Activated CD4-positive, alpha-beta T cell treated with anti-CD3 and anti-CD28 coated beads for 4 hours (primary cell): ENCODE measurements at regions not wholly inside any gene's neighbourhood (a gene's known extent, or its start where the extent isn't known, plus 50 kb on each side); places are given as distances from the start of the nearest gene placed in this dataset.
"Not testable (repeated sequence)": the region's sequence is repeated elsewhere in the genome, so short reads cannot be mapped to it uniquely, and the experiment has no call there.

Source experiments
- DNase-seq, 2 donors: peaks; one replicate each; pipeline ENCODE4 v3.0.0-alpha.2; 2020

DNA sequence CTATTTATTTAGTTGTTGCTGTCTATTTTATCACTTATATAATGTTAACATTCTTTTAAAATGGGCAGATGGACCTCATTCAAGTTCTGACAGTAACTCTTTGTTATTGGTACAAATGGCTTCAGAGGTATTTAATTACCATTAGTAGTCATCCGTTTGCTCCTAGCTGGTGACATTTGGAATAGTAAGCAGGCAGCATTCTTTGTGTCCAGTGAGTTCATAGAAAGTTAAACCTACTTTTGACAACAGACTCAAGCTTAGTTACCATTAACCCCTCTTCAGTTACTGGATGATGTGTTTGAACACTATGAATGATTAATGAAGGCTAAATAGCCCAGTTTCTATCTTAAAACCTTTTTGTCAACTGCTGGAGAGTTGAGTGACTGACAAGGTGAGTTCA, 500.7 kb upstream of the ATP11B start:
- no peak for DNase-seq

DNA sequence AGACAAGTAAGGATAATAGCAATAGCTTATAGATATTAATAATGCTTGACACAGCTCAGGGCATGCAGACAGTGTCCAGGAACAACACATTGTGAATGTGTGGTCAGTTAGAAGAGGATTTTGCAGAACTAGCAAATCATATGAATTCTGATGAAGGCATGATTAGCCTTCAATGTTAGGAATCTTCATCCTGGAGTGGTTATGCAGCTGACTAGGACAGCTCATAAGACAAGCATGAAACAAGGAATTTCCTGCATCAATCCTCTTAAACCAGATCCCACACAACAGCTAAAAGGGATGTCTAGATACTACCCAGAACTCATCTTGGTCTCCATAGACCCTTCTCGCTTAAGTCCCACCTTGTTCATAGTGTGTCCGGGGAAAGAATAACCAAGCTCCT, 499.0 kb upstream of the ATP11B start:
- DNase-seq = no peak

DNA sequence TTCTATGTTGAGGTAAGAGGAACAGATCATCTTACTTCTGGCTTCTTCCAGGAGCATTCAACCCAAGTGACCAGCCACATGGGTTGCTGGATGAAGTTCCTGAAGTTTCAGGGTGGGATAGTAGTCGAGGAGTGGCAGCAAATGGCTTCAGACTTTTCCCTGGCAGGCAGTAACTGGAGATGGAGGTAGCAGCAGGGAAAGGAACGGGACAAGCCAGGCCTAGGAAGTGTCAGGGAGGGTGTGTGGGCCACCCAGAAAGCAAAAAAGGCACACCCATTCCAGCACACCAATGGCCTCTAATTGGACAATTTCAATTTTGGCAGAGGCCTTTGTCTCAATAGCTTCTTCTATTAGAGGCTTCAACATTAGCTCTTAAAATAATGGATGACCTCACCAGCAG, 498.6 kb upstream of the ATP11B start:
- no peak for DNase-seq

DNA sequence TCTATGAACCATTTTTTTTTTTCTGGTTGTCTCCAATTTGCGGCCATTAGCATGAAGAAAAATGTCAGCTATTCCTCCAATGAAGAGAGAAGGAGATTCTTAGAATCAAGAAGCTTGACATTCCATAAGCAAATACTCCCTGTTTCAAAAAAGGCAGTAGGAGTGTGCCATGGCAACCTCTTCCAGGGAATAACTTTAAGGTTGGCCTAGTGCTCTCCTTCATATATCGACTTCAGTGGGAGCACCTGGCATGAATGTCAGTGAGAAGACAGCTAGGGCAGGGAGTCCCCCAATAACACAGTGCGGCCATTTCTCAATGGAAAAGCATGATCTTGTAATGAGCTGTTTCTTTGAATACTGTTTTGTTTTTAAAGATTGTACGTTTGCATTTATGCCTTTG, 493.0 kb upstream of the ATP11B start:
- no peak for DNase-seq

DNA sequence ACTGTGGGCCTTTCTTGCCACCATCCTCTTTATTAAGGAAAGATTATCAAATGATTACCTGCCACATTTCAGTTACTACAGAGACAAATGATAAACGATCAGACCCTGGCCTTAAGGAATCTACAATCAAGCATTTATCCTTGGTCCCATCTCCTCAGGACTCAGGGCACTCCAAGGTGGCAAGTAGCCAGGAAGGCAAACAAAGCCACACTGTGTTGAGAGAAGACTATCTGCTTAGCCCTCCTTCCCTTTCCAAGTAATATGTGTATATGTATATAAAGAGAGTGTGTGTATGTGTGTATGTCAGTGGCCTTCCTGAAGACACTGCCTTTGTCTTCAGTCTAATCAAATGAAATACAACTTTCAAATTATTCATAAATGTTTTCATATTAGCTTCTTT, 490.1 kb upstream of the ATP11B start:
- no peak for DNase-seq

DNA sequence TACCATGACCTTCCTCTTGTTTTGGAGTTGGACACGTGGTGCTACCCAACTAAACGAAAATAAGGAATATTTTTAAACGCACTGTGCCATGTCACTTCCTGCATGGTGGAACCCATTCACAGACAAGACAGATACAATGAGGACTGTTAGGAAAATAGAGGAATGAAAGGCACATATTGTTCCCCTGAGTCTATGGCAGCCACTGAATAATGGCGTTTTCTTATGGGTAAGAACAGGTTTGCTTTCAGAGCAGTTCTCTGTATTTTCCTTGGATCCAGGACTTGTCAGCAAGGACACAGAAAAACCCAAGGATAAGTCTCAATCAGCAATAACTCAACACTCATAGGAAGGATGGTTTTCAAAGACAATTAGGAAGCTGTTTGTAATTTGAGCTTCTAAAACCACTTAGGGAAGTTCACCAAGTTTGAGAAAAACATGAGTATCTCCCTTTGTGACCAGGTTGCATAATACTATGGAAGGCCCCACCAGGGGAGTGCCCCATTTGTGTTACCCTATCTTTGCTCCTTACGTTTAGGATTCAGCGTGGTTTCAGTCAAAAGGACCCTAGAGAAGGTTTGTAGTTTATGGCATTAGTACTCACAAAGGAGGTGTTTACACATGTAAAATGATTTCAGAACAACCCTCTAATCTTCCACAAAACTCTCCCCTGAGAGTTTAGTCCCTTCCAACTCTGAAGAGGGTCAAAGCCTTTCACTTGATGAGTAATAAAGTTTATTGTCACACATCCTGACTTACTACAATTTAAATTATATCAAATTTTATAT, 487.2 kb upstream of the ATP11B start:
- DNase-seq = no peak

DNA sequence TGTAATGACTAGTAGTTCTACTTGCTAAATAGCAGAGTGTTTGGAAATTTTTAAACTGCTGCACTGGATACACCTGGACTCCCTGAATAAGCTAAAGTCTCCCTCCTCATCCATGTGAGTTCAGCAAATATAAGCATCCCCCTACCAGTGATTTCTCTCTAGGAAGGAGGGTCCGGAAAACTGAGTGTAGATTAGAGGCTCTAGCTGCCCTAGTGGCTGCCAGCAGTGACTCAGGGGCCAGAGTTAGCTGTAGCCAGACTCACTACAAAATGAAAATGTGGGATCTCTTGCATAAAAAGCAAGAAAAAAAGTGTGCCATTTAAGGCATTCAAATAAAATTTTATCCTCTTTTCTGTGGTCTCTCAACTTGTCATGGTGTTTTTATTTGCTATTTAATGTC, 485.0 kb upstream of the ATP11B start:
- DNase-seq = no peak

DNA sequence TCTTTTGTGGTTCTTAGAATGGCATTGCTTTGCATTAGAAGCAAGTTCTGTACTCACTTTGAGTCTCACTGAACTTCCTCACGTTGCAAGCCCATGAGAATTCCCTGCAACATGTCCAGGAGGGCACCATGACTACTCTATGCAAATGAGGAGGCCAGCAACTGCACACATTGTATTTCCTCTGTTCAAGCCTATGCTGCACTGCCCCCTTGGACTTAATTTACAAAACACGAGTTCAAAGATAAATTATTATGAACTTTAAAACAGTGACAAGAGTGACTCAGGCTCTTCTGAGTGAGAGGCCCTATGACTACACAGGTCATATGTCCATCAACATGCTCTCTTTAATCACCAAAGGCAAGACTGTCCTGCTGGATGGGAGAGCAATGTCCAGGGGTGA, 484.2 kb upstream of the ATP11B start:
- no peak for DNase-seq

DNA sequence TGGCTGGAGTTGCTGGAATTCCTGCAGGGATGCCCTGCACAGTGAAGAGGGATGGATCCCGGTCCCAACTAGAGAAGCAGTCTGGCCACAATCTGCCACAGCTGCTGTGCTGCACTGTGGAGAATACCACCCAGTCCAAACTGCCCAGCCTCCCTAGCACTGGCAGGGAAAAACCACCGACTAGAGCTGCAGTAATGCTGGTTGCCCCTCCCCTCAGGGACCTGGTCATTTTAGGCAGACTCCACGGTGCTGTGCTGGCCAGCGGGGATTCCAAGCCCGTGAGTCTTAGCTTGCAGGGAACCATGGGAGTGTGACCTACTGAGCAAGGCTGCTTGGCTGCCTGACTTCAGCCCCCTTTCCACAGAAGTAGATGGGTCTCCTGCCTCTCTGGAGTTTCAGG, 478.0 kb upstream of the ATP11B start:
- no peak for DNase-seq

DNA sequence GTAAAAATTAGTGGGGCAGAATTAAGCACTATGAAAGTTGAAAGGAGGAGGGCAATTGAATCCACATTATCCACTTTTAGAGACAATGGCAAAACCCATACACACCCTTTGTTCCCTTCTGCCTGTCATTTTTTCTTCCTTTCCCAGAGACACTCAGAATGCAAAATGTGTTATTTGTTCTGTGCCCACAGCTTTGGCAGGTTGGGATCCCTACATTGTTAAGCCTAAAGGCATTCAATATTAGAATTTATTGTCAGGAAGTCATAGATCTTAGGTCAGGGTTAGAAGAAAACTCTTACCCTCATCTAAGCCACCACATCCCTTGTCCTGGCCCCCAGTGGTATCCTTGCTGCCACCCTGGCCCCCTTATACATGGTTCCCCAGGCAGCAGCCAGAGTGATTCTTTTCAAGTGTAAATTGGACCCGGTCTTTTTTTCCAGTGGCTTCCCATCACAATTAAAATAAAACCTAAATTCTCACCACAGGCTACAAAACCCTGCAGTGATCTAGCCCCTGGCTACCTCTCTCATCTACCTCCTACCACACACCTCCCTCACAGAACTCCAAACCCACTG, 470.1 kb upstream of the ATP11B start:
- DNase-seq = no peak

DNA sequence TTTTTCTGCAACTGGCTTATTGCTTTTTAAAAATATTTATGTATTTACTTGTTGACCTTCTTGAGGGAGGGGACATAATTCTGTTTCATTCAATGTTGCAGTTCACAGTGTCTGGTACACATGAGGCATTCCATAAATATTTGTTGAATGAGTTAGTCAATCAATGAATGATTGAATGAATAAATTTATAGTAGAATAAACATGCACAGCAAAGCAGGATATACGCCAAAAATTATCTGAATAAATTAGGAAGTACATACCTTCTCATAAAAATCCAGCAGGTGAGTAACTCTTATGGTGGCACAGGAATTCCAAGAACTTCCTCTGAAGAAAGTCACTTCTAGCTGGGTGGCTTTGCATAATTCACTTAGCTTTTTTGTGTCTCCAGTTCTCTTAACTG, 469.4 kb upstream of the ATP11B start:
- no peak for DNase-seq

DNA sequence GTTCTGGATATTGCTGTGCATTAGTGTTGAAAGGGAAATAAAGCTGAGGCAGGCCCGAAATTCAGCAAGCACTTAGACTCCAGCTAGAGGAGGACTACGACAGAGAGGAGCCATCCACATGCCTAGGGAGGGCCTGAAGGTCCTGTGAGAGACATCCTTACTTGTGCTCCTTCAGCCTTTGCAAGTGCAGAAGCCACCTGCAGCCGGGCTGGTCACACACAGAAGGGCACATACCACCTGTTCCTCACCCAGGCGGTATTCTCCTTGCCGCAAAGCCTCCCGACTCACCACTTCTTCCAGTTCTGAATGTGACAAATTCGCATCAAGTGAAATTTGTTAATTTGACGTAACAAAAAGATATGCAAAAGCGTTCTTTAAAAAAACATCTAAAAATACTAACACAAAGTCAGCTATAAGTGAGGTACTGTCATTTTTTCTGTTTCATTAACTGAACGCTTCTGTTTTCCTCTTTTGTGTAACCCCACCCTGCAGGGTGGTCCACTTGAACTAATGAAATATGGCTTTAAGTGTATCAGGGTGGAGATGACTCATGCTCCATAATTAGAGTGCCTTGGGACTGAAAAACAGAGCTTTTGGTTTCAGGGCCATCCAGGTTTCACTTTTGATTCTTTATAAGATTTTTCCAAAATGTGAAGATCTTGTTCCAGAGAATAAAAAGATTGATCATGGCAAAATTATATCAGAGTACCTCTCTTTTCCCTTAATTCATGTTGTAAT, 467.9 kb upstream of the ATP11B start:
- DNase-seq = no peak

DNA sequence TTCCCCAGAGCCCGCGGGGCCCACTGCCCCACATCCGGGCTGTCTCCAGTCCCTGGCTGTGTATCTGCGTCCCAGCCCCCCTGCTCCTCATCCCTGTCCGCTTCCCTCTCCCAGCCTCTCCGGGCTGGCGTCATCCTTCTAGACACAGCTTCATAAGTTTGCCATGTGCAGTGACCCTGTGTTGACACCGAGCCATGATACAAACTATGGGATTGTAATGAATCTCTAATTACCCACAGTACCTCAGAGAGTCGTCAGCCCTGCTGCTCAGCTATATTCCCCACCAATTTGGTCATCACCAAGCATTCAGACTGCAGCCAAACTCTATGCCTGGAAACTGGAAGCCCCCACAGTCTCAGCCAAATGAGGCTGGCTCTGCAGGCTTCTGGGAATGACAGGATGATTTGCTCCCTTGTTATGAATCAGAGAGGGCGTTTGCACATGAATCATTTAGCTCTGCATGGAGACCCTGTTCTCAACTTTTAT, 466.1 kb upstream of the ATP11B start:
- no peak for DNase-seq

DNA sequence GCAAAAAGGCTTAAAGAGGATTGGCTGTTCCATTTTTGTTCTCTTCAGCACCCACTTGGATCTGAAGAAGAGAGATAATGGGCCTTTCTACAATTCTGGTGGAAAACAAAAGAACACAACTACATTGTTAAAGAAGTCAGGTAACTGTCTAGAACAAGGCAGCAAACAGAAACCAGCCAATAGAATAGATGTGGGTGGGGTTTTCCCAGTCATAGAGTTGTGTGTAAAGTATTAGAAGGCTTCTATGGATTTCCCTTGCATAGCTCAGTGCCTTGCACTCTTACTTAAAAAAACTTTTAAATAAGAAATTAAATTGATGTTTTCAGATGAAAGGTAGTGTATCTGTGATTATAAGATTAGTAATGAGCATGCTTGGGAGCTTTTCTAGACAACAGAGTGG, 462.7 kb upstream of the ATP11B start:
- DNase-seq = no peak

DNA sequence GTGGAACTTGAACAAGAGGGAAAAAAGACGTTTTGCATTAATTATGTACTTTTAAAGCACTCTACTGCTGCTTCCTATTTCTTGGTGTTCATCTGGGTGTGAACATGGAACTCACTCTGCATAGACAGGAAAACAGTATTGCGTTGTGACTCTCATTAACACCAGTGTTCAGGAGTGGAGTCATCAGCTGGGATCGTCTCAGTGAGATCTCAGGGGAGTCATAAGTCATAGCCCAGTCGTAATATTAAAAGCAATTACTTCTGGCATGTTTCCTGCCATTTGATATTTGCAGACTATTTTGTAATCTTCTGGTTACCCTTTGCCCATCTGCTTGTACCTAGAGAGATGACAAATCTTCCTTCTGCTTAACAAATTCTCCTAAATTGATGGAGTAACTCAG, 462.0 kb upstream of the ATP11B start:
- no peak for DNase-seq

DNA sequence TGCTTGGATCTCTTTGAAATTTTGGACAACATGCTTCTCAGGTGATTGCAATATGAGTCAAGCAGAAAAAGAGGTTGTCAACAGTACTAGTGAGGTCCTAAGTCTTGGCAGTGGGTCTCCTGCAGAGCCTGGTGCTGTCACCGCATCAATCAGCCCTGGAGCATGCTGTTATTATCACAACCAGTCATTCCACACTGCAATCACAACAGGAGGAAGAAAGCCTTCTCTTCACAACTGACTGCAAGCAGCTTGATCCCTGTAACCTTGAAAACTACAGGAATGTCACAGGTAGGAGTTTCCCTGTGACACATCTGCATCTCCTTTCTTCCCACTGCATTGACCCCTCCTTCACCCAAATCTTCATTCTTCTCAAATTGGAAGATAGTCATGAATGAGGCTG, 451.1 kb upstream of the ATP11B start:
- no peak for DNase-seq

DNA sequence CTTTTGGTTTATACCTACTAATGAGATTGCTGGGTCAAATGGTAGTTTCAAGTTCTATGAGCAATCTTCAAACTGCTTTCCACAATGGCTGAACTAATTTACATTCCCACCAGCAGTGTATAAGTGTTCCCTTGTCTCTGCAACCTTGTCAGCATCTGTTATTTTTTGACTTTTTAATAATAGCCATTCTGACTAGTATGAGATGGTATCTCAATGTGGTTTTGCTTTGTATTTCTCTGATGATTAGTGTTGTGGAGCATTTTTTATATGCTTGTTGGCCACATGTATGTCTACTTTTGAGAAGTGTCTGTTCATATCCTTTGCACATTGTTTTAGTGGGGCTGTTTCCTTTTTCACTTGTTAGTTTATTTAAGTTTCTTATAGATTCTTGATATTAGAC, 449.3 kb upstream of the ATP11B start:
- not testable (repeated sequence) for DNase-seq

DNA sequence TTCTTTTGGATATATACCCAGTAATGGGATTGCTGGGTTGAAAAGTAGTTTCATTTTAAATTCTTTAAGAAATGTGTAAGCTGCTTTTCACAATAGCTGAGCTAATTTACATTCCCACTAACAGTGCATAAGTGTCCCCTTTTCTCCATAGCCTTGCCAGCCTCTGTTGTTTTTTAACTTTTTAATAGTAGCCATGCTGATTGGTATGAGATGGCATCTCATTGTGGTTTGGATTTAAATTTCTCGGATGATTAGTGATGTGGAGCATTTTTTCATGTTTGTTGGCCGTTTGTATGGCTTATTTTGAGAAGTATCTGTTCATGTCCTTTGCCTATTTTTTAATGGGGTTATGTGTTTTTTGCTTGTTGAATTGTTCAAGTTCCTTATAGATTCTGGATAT, 444.3 kb upstream of the ATP11B start:
- no peak for DNase-seq

DNA sequence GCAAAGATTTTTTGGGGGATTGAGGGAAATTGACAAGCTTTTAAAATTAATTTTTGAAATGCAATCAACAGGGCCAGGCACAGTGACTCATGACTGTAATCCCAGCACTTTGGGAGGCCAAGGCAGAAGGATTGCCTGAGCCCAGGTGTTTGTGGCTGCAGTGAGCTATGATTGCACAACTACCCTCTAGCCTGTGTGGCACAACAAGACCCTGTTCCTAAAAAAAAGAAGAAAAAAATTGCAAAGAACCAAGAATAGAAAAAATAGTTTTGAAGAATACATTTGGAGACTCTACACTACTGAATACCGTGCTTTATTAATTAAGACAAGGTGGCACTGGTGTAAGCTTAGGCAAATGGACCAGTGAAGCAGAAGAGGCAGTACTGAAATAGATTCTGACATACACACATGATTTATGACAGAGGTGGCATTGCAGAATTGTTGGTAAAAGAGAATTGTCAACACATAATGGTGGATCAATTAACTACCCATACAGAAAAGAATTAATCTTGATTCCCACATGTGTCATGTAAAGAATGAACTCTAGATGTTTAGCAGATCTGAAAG, 443.3 kb upstream of the ATP11B start:
- DNase-seq = no peak

DNA sequence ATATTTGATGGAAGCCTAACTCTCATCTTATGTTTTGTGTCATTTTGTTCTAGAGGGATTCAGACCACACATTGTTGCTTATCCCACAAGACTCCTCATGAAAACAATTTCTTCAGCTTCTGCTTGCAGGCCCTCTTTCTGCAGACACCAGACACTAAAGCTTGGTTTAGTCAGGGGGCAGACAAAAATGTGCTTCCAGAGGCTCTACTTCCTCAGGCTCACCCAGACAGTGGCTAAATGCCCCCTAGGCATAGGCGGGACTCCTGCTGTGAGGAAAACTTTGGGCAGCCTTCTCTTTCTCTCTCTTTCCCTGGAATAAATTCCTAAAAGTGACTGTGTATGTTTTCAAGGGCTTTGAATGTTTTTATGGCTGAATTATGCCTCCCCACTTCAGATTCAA, 435.4 kb upstream of the ATP11B start:
- DNase-seq = no peak

DNA sequence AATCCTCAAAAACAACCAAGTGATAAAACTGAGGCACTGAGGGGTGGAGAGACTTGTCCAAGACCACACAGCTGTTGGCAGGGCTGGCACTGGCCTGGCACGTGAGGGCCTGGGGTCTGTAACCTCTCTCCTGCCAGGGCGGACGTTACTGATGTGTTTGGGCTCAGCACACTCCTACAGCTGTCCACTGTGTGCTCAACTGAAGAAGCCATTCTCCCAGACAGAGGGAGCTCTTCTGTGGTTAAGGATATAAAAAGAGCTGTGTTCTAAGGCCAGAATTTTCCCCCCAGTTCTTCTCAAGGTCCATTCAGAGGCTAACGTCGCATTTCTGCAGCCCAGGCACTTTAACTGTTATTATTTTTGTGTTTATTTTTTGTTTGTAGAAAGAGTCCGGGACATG, 429.0 kb upstream of the ATP11B start:
- no peak for DNase-seq

DNA sequence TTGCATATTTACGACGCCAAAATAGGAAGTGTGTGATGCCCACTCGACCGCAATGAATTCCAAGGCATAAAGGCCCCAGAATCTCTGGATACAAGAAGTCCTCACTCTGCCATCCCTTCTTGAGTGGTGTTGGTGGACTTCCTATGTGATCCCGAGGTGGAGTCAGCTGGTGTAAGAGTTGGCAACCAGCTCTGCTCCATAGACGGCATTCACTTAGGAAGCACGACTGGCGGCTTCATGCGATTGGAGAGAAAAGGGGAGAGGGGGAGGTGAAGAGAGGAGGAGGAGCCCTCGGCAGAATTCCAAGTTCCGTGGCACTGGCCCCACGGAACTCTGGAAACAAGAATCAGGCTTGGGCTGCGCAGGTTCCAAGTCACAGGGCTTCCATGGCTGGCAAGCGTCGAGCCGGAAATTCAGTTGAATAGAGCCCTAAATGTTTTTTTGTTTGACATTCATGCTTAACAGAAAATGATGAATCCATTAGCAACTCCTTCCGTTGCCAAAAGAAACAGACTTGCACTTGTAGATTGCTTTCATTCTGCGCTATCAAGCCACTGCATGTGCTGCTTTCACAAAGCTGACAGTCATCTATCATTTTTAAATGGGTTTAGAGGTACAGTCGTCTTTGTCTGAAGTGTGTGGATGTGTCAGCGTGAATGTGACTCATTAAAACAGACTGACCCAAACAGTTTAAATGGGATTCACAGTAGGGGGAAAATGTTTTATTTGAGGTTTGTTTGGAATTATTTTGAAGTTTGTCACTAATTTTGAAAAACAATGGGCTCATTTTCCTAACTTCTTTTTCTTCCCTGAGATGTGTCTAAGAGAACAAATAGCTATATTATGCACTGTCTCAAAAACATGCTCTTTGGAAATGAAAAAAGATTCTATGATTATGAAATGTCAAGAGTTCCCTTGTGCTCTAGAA, 428.3 kb upstream of the ATP11B start:
- DNase-seq = no peak

DNA sequence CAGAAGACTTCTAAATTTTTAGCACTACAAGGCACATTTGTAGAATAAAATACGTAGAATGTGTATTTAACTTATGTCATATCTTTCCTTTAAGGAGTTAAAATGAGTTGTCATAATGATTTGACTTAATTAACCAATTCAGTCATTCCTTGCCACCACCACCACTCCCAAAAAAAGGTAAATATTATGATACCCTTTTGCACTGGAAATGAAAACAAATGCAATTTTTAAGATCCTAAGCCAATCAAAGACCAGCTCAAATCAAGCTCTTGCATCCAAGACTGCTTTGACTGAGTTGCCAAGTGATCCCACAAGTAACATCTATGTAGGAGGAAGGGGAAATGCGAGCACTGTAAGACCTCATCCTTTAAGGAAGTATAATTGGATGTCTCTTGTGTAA, 426.6 kb upstream of the ATP11B start:
- no peak for DNase-seq
